ENCODE measurements at regions not wholly inside any gene's neighbourhood (a gene's known extent, or its start where the extent isn't known, plus 50 kb on each side); places are given as distances from the start of the nearest gene placed in this dataset.

DNA sequence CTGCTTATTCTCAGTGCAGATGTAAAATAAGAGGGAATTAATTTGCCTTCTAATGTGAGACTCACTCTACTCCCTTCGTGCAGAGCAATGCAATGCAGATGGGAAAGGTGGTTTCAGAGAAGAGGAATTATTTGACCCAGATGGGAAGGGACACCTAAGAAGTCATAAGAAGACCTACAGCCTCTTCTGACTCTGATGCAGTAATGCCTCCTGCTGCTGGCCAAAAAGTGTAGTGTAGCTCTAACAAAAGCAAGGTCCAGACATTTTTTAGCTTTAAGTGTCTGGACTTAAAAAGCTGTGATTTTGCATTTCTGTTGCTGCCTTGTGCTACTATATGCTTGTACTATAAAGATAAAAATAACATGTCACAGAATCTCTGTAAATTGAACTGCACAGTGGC is 501.4 kb downstream of the TTLL7 start:
- no peak for TF ChIP-seq POLR2AphosphoS5 (IDR thresholded peaks at IDR 0.05; ENCODE audit: borderline replicate concordance, low read depth, low read length)
- no peak for TF ChIP-seq EZH2 (IDR thresholded peaks at IDR 0.05)

Data from SK-N-MC (cell line).